ENCODE measurements at regions not wholly inside any gene's neighbourhood (a gene's known extent, or its start where the extent isn't known, plus 50 kb on each side); places are given as distances from the start of the nearest gene placed in this dataset.

DNA sequence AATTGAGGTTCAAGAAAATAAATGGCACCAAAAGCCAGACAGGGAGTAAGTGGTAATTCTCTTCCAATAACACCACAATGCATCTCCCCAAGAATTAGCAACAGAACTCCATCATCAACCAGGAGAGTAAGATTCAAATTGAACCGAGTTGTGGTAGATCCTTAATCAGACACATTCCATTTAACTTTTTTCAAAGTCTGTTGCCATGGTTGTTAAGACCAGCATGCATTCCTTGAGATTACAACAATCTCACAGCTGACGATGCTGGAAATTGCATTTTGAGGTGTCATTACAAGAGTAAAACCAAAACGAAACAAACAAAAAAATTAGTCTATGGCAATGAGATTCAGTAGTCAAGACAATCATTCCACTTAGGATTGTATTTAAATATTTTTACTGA lies 78.9 kb upstream of the ZNF462 start:
- TF ChIP-seq POLR2A (IDR thresholded peaks at IDR 0.05) = no peak
- TF ChIP-seq, protein P1, sequence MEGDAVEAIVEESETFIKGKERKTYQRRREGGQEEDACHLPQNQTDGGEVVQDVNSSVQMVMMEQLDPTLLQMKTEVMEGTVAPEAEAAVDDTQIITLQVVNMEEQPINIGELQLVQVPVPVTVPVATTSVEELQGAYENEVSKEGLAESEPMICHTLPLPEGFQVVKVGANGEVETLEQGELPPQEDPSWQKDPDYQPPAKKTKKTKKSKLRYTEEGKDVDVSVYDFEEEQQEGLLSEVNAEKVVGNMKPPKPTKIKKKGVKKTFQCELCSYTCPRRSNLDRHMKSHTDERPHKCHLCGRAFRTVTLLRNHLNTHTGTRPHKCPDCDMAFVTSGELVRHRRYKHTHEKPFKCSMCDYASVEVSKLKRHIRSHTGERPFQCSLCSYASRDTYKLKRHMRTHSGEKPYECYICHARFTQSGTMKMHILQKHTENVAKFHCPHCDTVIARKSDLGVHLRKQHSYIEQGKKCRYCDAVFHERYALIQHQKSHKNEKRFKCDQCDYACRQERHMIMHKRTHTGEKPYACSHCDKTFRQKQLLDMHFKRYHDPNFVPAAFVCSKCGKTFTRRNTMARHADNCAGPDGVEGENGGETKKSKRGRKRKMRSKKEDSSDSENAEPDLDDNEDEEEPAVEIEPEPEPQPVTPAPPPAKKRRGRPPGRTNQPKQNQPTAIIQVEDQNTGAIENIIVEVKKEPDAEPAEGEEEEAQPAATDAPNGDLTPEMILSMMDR (IDR thresholded peaks at IDR 0.05) = no peak
